Activated gamma-delta T cell treated with anti-CD3 and anti-CD28 coated beads, Interleukin-2, amount 50 U/mL, for 16 hours (primary cell): ENCODE measurements at regions not wholly inside any gene's neighbourhood (a gene's known extent, or its start where the extent isn't known, plus 50 kb on each side); places are given as distances from the start of the nearest gene placed in this dataset.
"Not testable (repeated sequence)": the region's sequence is repeated elsewhere in the genome, so short reads cannot be mapped to it uniquely, and the experiment has no call there.

Experiments
- DNase-seq: peaks from one replicate; pipeline ENCODE4 v3.0.0-alpha.2; 2020; ENCODE audit warnings: low read depth

DNA sequence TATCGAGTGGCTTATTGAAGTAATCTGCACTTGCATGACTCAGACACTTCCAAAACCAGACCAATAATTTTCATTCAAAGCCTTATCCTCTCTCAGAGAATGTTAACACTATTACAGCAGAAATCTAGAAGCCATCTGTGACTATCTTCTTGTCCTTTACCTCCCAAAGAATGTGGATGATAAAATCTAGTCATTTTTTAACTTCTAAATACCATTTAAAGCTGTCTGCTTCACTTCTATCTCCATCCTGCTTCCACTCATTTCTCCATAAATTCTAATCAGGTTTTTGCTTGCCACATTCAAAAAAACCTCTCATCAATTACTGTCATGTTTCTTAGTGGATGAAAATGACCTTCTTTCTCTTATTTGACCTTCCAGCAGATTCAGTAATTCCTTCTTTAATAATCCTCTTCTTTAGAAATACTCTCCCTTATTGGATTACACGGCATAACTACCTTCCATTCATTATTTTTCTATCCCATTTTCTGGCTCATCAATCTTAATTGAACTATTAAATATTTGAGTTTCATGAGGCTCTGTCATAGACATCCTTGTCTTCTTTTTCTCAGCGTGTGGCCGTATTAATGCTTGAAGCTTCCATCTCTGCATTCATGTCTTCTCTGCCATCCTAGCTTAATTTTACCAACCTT is 1999.4 kb downstream of the MRPL39 start:
- DNase-seq = no peak

GRCh38 chr21:23601549-23601948 is 2005.7 kb downstream of the MRPL39 start:
- no peak for DNase-seq

DNA sequence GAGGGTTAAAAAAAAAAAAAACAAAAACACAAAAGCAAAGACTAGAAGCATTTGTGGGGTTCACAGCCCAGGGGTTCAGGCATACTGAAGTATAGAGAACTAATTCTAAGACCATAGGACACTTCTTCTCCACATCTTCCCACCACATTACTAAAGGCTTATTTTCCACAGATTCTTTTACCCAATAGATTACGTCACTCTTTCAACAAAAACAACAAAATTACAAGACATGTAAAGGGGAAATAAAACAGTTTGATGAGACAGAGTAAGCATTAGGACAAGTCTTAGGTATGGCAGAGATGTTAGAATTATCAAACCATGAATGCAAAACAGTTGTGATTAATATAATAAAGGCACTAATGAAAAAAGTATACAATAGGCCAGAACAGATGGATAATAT is 2013.7 kb downstream of the MRPL39 start:
- DNase-seq = no peak

- DNase-seq = no peak
These were observed 2021.9 kb downstream of the MRPL39 start for GRCh38 chr21:23585419-23585818.

DNA sequence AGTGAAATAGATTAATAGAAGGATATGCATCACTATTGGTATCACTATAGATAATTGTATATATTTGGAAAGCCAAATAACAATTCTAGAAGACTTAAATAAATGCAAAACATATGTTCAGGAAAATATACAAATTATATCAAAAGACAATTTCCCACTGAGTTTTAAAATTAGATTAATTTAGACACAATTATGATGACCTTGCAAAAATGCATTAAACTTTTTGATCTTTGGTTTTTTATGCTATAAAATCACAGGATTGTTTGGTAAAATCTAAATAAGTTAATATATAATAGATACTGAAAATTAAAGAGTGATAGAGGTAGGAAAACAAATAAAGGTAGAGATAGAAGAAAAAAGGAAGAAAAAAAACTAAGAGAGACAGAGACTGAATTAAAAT is 2027.7 kb downstream of the MRPL39 start:
- DNase-seq = no peak

DNA sequence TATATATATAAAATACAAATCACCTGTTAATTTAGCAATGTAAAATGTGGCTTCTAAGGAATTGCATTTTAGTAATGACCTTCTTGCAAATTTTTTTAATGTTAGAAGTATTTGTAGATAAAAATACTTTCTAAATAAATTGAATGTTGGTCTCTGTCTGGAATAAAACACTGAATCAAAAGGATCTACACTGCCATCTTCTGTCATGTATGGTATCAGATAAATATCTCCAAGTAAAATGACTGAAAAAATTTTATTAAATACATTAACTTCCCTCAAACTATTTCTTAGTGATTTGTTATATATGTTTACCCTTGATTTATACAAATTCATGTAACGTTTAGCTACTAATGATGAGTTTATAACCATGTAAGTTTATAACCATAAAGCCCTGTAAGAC is 2029.3 kb downstream of the MRPL39 start:
- DNase-seq = no peak

- no peak for DNase-seq
These were observed 2032.3 kb downstream of the MRPL39 start for GRCh38 chr21:23574932-23575331.

DNA sequence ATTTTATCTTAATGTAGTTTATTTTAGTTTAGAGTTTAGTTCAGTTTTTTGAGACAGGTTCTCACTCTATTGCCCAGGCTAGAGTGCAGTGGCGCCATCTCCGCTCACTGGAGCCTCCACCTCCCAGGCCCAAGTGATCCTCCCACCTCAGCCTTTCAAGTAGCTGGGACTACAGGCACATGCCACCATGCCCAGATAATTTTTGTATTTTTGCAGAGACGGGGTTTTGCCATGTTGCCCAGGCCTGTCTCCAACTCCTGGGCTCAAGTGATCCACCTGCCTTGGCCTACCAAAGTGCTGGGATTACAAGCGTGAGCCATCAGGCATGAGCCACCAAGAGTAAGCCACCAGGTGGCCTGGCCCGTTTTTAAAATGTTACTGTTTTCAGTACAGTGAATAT is 2058.4 kb downstream of the MRPL39 start:
- not testable (repeated sequence) for DNase-seq

- DNase-seq = no peak
These were observed 2063.9 kb downstream of the MRPL39 start for GRCh38 chr21:23543333-23543732.

DNA sequence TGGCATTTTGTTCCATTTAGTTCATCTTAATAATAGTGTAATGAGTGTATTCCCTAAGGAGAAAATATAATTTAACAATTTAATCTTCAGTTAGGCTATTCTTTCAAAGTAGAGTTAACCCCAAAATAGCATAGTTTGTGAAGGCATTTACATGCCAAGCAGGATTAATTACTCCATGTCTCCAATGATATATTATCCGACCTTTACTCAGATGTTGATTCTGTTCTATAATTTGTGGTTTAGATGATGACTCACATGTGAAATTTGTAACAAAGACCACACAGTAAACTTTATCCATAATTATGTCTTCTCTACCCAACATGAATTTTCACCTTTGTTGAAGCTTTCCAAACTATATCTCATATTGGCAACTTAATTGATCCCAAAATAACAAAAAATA is 2065.2 kb downstream of the MRPL39 start:
- no peak for DNase-seq

GRCh38 chr21:23541571-23541970 is 2065.7 kb downstream of the MRPL39 start:
- DNase-seq = no peak

- no peak for DNase-seq
These were observed 2072.4 kb downstream of the MRPL39 start for GRCh38 chr21:23534850-23535249.

- no peak for DNase-seq
These were observed 2075.8 kb downstream of the MRPL39 start for GRCh38 chr21:23531444-23531843.

DNA sequence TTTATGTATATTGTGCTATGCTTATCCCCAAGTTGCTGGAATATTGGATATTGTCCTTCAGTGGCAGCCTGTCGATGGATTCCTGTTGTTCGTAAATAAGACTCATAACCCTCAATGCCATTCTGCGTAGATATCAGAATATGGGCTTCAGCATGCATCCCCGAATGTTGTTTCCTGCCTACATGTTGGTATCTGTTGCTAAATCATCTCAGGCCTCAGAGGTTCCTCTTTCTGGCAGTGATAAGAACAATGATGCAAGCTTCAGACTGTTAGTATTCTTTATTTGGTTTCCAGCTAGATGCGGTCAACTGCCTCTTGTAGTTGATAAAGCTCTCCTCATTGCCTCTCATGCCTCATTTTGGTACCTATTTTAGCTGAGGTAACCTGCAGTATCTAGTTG is 2082.6 kb downstream of the MRPL39 start:
- no peak for DNase-seq

DNA sequence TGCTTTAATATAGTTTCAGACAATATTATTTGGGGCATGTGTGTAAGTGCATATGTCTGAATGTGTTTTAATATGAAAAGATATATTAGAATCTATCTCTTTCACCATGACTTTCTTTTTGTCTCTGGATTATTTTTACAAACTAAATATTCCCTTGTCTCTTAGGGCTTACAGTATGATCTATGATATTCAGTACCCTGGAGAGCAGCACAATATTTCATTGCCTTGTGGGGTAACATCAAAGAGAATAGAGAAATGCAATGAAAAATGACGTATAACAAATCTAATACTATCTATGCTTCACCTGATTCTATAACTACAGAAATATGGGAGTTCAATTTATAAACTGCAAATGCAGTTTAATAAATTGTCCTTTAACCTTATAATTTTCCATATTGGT is 2084.5 kb downstream of the MRPL39 start:
- DNase-seq = no peak

- no peak for DNase-seq
These were observed 2099.8 kb downstream of the MRPL39 start for GRCh38 chr21:23507501-23507900.

GRCh38 chr21:23496729-23497128 is 2110.6 kb downstream of the MRPL39 start:
- no peak for DNase-seq

- DNase-seq = no peak
These were observed 2119.0 kb downstream of the MRPL39 start for GRCh38 chr21:23488245-23488644.

GRCh38 chr21:23480591-23481270 is 2126.6 kb downstream of the MRPL39 start:
- DNase-seq = no peak

DNA sequence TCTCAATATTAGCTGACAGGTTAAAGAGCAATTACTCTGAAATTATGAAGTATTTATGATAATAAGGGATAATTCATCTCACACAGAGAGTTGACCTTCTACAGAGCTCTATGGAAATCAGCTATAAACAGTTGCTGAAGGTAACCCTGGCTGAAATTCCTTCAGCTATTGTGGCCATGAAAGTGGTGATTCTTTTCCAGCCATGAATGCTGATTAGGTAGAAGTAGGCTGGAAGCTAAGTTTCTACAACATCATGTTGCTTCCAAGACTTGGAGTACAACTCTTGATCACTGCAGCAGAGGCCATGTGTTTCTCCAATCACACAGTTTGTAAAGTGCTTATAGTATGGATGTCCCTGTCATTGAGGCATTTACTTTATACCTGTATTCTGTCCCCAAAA is 2128.9 kb downstream of the MRPL39 start:
- DNase-seq = no peak

DNA sequence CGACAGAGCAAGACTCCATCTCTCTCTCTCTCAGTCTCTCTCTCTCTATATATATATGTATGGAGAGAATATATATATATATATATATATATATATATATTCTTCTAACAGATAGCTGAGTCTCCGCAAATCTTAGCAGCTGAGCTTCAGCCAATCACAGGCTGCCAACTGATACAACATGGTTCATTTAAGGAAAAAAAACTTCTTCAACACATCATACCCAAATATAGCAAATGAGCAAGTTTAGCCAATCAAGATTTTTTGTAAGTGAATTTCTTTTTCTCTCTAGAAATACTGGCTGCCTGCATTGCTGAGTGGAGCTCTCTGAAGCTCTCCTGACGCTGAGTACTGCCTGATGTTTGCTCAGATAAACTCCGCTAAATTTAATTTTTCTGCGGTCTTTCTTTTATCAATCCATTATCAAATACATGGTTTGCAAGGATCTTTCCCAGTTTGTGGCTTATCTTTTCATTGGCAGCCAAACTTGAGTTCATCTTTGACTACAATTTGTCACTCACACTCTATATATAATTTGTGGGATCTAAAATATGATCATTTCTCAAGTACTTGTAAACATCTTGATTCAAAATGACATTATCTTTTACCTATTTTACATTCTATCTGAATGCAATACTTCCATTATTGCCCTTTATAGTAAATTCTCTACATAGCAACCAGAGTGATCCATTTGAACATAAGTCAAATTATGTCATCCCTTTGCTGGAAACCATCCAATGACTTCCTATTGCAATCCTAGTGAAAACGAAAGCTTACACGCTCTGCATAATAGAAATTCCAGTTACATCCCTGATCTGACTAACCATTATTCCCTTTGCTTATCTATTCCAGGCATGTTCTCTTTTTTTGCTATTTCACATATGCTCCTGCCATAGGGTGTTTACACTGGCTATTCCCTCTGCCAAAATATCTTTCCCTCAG is 2131.7 kb downstream of the MRPL39 start:
- DNase-seq = no peak

- DNase-seq = no peak
These were observed 2135.4 kb downstream of the MRPL39 start for GRCh38 chr21:23471877-23472276.

GRCh38 chr21:23463365-23463764 is 2143.9 kb downstream of the MRPL39 start:
- DNase-seq = no peak
